ENCODE measurements at regions not wholly inside any gene's neighbourhood (a gene's known extent, or its start where the extent isn't known, plus 50 kb on each side); places are given as distances from the start of the nearest gene placed in this dataset.

DNA sequence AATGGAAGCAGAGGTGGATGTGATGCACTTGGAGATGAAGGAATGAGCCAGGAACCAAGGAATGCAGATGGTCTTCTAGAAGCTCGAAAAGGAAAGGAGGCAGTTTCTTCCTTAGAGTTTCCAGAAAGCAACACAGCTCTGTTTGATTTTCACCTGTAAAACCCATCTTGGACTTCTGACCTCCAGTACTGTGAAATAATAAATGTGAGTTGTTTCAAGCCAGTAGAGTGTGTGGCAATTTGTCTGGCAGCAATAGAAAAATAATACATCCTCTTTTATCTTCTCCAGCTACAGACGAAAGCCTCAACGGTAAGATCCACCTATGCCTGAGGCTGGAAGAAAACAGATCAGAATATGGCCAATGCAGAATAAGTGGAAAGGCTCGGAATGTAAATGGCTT is 199.7 kb downstream of the HINT1 start:
- Histone ChIP-seq H3K27me3 (ENCODE audit: control insufficient read depth, insufficient read depth, low read length) (no peaks in the 10 kb centered on the region), H3K36me3 (ENCODE audit: control insufficient read depth, insufficient read depth, low read length) (no peaks in the 10 kb centered on the region), H3K27ac (ENCODE audit: low read length) (no peak overlapping the region), H3K9me3 (ENCODE audit: control insufficient read depth, insufficient read depth, low read length) (no peaks in the 10 kb centered on the region), H3K4me3 (ENCODE audit: low read length) (no peak overlapping the region), H3K4me1 (ENCODE audit: control insufficient read depth, insufficient read depth, low read length) (no peaks in the 10 kb centered on the region)
- Mint-ChIP-seq H3K9me3 (peaks cover 2 to 5% of the 10 kb centered on the region in 2 donors), H3K4me3 (no peak overlapping the region), H3K27me3 (ENCODE audit: low read depth in 2 of 2) (peaks cover 3 to 15% of the 10 kb centered on the region in 2 donors), H3K27ac (no peak overlapping the region), H3K4me1 (no peaks in the 10 kb centered on the region), H3K36me3 (peaks cover 9% of the 10 kb centered on the region)
- no peak for DNase-seq
- intact Hi-C loops (cut with micrococcal nuclease), result no loop called here
- 93% methylated on average over 4 of the region's 4 CpGs for whole genome bisulfite sequencing (ENCODE audit: insufficient coverage)
- no peak for ATAC-seq
- TF ChIP-seq, protein P1, sequence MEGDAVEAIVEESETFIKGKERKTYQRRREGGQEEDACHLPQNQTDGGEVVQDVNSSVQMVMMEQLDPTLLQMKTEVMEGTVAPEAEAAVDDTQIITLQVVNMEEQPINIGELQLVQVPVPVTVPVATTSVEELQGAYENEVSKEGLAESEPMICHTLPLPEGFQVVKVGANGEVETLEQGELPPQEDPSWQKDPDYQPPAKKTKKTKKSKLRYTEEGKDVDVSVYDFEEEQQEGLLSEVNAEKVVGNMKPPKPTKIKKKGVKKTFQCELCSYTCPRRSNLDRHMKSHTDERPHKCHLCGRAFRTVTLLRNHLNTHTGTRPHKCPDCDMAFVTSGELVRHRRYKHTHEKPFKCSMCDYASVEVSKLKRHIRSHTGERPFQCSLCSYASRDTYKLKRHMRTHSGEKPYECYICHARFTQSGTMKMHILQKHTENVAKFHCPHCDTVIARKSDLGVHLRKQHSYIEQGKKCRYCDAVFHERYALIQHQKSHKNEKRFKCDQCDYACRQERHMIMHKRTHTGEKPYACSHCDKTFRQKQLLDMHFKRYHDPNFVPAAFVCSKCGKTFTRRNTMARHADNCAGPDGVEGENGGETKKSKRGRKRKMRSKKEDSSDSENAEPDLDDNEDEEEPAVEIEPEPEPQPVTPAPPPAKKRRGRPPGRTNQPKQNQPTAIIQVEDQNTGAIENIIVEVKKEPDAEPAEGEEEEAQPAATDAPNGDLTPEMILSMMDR (IDR thresholded peaks at IDR 0.05), result no peak

DNA sequence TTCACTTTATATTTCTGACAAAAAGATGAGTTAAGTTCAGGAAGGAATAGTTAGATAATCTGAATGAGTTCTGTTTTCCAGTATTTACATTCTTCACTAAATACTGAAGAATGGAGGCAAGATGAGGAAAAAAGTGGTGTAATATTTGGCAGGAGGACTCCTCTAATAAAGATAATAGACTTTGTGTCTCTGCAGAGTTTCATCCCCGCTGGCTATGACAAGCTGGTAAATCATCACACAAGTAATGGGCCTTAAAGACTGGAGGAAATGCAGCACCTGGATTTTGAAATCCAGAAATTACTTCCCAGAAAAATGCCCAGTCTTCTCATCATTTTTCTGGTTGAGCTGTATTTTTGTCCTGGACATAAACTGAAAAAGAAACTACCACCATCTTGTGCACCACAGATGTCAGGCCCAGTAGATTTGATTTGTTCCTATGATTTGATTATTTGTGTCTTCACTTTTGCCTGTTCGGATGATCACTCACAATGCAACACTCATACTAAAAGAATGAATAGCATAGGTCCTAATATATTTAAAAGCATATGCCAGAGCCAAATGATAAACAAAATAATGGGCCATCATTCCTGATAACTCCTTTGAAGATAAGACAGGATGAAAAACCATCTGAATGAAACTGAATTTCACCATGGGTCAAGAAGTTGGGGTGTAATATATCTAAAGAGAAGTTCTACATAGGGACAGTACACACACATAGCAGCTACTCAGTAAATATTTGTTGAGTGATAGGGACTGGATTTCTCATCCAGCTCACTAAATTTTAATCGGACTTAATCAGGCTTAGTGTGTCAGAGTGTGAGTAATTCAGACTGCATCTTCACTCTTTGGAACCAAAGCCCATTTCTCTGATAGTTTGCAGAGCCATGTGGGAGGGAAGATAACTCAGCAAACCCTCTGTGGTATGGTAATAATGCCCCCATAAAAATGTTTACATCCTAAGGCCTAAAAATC is 200.5 kb downstream of the HINT1 start:
- WGBS (ENCODE audit: insufficient coverage), result 92% methylated on average over 2 of the region's 3 CpGs
- Mint-ChIP-seq H3K4me1 (no peaks in the 10 kb centered on the region), H3K27ac (no peak overlapping the region), H3K36me3 (peaks cover 9% of the 10 kb centered on the region), H3K4me3 (no peak overlapping the region), H3K9me3 (peaks cover 2 to 5% of the 10 kb centered on the region in 2 donors), H3K27me3 (ENCODE audit: low read depth in 2 of 2) (peaks cover 3 to 15% of the 10 kb centered on the region in 2 donors)
- ATAC-seq, result no peak
- H3K9me3 ChIP-seq (ENCODE audit: control insufficient read depth, insufficient read depth, low read length), result no peaks in the 10 kb centered on the region
- no peak overlapping the region for H3K27ac ChIP-seq (ENCODE audit: low read length)
- H3K36me3 ChIP-seq (ENCODE audit: control insufficient read depth, insufficient read depth, low read length), result no peaks in the 10 kb centered on the region
- DNase-seq, result no peak
- no peaks in the 10 kb centered on the region for H3K4me1 ChIP-seq (ENCODE audit: control insufficient read depth, insufficient read depth, low read length)
- H3K4me3 ChIP-seq (ENCODE audit: low read length), result no peak overlapping the region
- intact Hi-C loops (cut with micrococcal nuclease), result no loop called here
- no peaks in the 10 kb centered on the region for H3K27me3 ChIP-seq (ENCODE audit: control insufficient read depth, insufficient read depth, low read length)
- TF ChIP-seq, protein P1 (IDR thresholded peaks at IDR 0.05), result no peak

DNA sequence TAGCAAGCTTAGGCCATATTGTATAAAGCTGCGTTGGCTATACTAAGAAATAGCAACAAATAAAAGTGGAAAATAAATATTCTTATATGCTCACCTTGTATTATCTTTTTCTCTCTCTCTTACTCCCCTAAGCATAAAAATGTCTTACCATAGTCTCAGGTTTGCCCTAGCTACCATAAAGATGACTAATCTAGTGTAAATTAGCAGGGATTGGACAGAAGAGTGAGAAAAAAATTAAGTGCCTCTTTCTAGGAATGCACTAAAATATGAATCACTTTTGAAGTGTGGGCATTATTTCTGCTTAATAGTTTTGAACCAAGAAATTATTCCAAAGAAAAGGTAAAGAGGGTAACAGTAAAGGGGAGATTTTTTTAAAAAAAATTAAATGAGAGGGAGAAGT is 201.3 kb downstream of the HINT1 start:
- Mint-ChIP-seq H3K27me3 (ENCODE audit: low read depth in 2 of 2) (peaks cover 3 to 15% of the 10 kb centered on the region in 2 donors), H3K36me3 (peaks cover 9% of the 10 kb centered on the region), H3K4me1 (no peaks in the 10 kb centered on the region), H3K9me3 (peaks cover 2 to 5% of the 10 kb centered on the region in 2 donors), H3K27ac (no peak overlapping the region), H3K4me3 (no peak overlapping the region)
- no peaks in the 10 kb centered on the region for H3K27me3 ChIP-seq (ENCODE audit: control insufficient read depth, insufficient read depth, low read length)
- no peak overlapping the region for H3K4me3 ChIP-seq (ENCODE audit: low read length)
- H3K36me3 ChIP-seq (ENCODE audit: control insufficient read depth, insufficient read depth, low read length), result no peaks in the 10 kb centered on the region
- DNase-seq, result no peak
- no peaks in the 10 kb centered on the region for H3K9me3 ChIP-seq (ENCODE audit: control insufficient read depth, insufficient read depth, low read length)
- TF ChIP-seq, protein P1 (IDR thresholded peaks at IDR 0.05), result no peak
- H3K27ac ChIP-seq (ENCODE audit: low read length), result no peak overlapping the region
- intact Hi-C loops (cut with micrococcal nuclease), result no loop called here
- no CpG with 5 or more reads among the region's 1 CpG for WGBS (ENCODE audit: insufficient coverage)
- H3K4me1 ChIP-seq (ENCODE audit: control insufficient read depth, insufficient read depth, low read length), result no peaks in the 10 kb centered on the region
- ATAC-seq, result no peak

Data from natural killer cell (primary cell).